IMR-90 (cell line): ENCODE measurements at regions not wholly inside any gene's neighbourhood (a gene's known extent, or its start where the extent isn't known, plus 50 kb on each side); places are given as distances from the start of the nearest gene placed in this dataset.

Experiments
- ATAC-seq: fragments of 200-7000 bp; cut with Tn5 transposase; 2 replicates; pipeline ENCODE4 v1.9.1; 2020; ENCODE audit warnings: low read depth, mild to moderate bottlenecking, moderate library complexity
- BruUV-seq: library from RNA; stranded (reverse); fragments of 400-500 nt; replicated peaks from 2 replicates; lab custom pipeline; 2021; lab: Mats Ljungman, UMichigan
- CTCF ChIA-PET: fragments of 300-600 bp; formaldehyde crosslinking; extraction: SDS; loops from one replicate; lab custom pipeline; 2021; ENCODE audit warnings: antibody characterized with exemption; lab: Yijun Ruan, JAX
- POLR2A ChIA-PET: fragments of 300-600 bp; sonication (Branson Sonifier 250); formaldehyde crosslinking; loops from one replicate; lab custom pipeline; 2022; ENCODE audit warnings: antibody characterized with exemption; ENCODE audit not compliant: unreplicated experiment; lab: Charles Lee
- DNase-seq: peaks from one replicate; pipeline ENCODE4 v3.0.0; 2013
- H2AFZ ChIP-seq: replicated peaks from 2 replicates; pipeline ENCODE3; 2013; ENCODE audit warnings: low read length, mild to moderate bottlenecking; ENCODE audit not compliant: poor library complexity
- H2AK5ac ChIP-seq: 2 replicates; pipeline ENCODE4 v1.6.1; 2013; ENCODE audit warnings: low read depth, low read length, inconsistent platforms
- H2AK9ac ChIP-seq: replicated peaks from 2 replicates; pipeline ENCODE3; 2013; ENCODE audit warnings: mild to moderate bottlenecking, low read depth, low read length, moderate library complexity; ENCODE audit not compliant: poor library complexity
- H2BK120ac ChIP-seq: 2 replicates; pipeline ENCODE4 v1.6.1; 2013; ENCODE audit warnings: low read depth, low read length, inconsistent platforms
- H2BK15ac ChIP-seq: 3 replicates; pipeline ENCODE4 v1.6.1; 2013; ENCODE audit warnings: low read depth, low read length, inconsistent platforms
- H2BK20ac ChIP-seq: 2 replicates; pipeline ENCODE4 v1.6.1; 2013; ENCODE audit warnings: low read depth, mild to moderate bottlenecking, inconsistent platforms, low read length, moderate library complexity
- H2BK5ac ChIP-seq: 2 replicates; pipeline ENCODE4 v1.6.1; 2013; ENCODE audit warnings: mild to moderate bottlenecking, low read depth, low read length, inconsistent platforms; ENCODE audit not compliant: poor library complexity, severe bottlenecking
- H3K14ac ChIP-seq: replicated peaks from 2 replicates; pipeline ENCODE4 v1.6.1; 2013; ENCODE audit warnings: low read depth, low read length, inconsistent platforms
- H3K18ac ChIP-seq: 2 replicates; pipeline ENCODE4 v1.6.1; 2013; ENCODE audit warnings: low read depth, low read length, control low read depth
- H3K23ac ChIP-seq: 2 replicates; pipeline ENCODE4 v1.6.1; 2013; ENCODE audit warnings: low read depth, low read length, inconsistent platforms
- H3K27ac ChIP-seq: 2 replicates; pipeline ENCODE4 v1.5.1; 2013; ENCODE audit warnings: mild to moderate bottlenecking, control low read depth, low read length; ENCODE audit not compliant: insufficient read depth
- H3K27me3 ChIP-seq: 2 replicates; pipeline ENCODE4 v1.6.1; 2013; ENCODE audit warnings: low read length; ENCODE audit not compliant: control insufficient read depth, insufficient read depth
- H3K36me3 ChIP-seq: 2 replicates; pipeline ENCODE4 v1.6.1; 2013; ENCODE audit warnings: low read length, mixed read lengths; ENCODE audit not compliant: control insufficient read depth, insufficient read depth
- H3K4ac ChIP-seq: 2 replicates; pipeline ENCODE4 v1.6.1; 2013; ENCODE audit warnings: low read depth, low read length, inconsistent platforms
- H3K4me1 ChIP-seq: 2 replicates; pipeline ENCODE4 v1.6.1; 2013; ENCODE audit warnings: low read length, mixed read lengths; ENCODE audit not compliant: control insufficient read depth, insufficient read depth
- H3K4me2 ChIP-seq: 2 replicates; pipeline ENCODE4 v1.6.1; 2013; ENCODE audit warnings: low read depth, mild to moderate bottlenecking, control low read depth, low read length, moderate library complexity
- H3K4me3 ChIP-seq: 2 replicates; pipeline ENCODE4 v1.5.1; 2013; ENCODE audit warnings: low read depth, mild to moderate bottlenecking, control low read depth, low read length, moderate library complexity; ENCODE audit not compliant: insufficient read depth
- H3K56ac ChIP-seq: 2 replicates; pipeline ENCODE4 v1.6.1; 2013; ENCODE audit warnings: low read length, inconsistent platforms; ENCODE audit not compliant: insufficient read depth; ENCODE audit errors: extremely low read depth
- H3K79me1 ChIP-seq, 2 experiments: 2 replicates each; pipeline ENCODE4 v1.6.1; 2013; ENCODE audit warnings: low read length in 2 of 2, inconsistent platforms in 1 of 2, low read depth in 1 of 2
- H3K9ac ChIP-seq: 2 replicates; pipeline ENCODE4 v1.6.1; 2013; ENCODE audit warnings: low read depth, low read length, control low read depth
- H3K9me1 ChIP-seq: 2 replicates; pipeline ENCODE4 v1.6.1; 2013; ENCODE audit warnings: low read length, inconsistent platforms; ENCODE audit not compliant: insufficient read depth
- H3K9me3 ChIP-seq: 2 replicates; pipeline ENCODE4 v1.6.1; 2013; ENCODE audit warnings: low read length; ENCODE audit not compliant: control insufficient read depth, insufficient read depth
- H4K20me1 ChIP-seq: 2 replicates; pipeline ENCODE4 v1.6.1; 2013; ENCODE audit warnings: low read length, inconsistent platforms; ENCODE audit not compliant: insufficient read depth
- H4K5ac ChIP-seq: 2 replicates; pipeline ENCODE4 v1.6.1; 2013; ENCODE audit warnings: mild to moderate bottlenecking, low read depth, low read length, control low read depth
- H4K8ac ChIP-seq, 2 experiments: 2 replicates each; pipeline ENCODE4 v1.6.1; 2013; ENCODE audit warnings: low read depth in 2 of 2, low read length in 2 of 2, control low read depth in 1 of 2, inconsistent platforms in 1 of 2
- H4K91ac ChIP-seq: 2 replicates; pipeline ENCODE4 v1.6.1; 2013; ENCODE audit warnings: low read depth, low read length, inconsistent platforms; ENCODE audit not compliant: insufficient read depth
- BHLHE40 ChIP-seq: fragments of 150-350 bp; IDR thresholded peaks from 2 replicates; pipeline ENCODE4 v1.6.1; 2016; ENCODE audit warnings: mild to moderate bottlenecking, low read depth, low read length
- CEBPB ChIP-seq: IDR thresholded peaks from 2 replicates; pipeline ENCODE4 v1.6.1; 2012; ENCODE audit warnings: low read depth, low read length, improper control_type of control experiment
- CHD1 ChIP-seq: IDR thresholded peaks from 2 replicates; pipeline ENCODE4 v1.6.1; 2012; ENCODE audit warnings: low read depth, low read length, improper control_type of control experiment
- CTCF ChIP-seq: conservative IDR thresholded peaks from 2 replicates; pipeline ENCODE4 v1.5.1; 2012; ENCODE audit warnings: mild to moderate bottlenecking, low read depth, low read length, improper control_type of control experiment
- ELK1 ChIP-seq: fragments of 150-350 bp; IDR thresholded peaks from 2 replicates; pipeline ENCODE4 v1.6.1; 2016; ENCODE audit warnings: low read depth, mild to moderate bottlenecking, low read length, moderate library complexity, borderline replicate concordance
- FOS ChIP-seq: fragments of 150-350 bp; IDR thresholded peaks from 2 replicates; pipeline ENCODE4 v1.6.1; 2016; ENCODE audit warnings: low read depth, low read length
- MAFK ChIP-seq: IDR thresholded peaks from 2 replicates; pipeline ENCODE4 v1.6.1; 2012; ENCODE audit warnings: low read depth, low read length, improper control_type of control experiment
- MAZ ChIP-seq: IDR thresholded peaks from 2 replicates; pipeline ENCODE4 v1.6.1; 2012; ENCODE audit warnings: low read depth, mild to moderate bottlenecking, low read length, improper control_type of control experiment, moderate library complexity, borderline replicate concordance
- MXI1 ChIP-seq: IDR thresholded peaks from 2 replicates; pipeline ENCODE4 v1.6.1; 2012; ENCODE audit warnings: low read depth, mild to moderate bottlenecking, low read length, moderate library complexity, borderline replicate concordance
- NFE2L2 ChIP-seq: fragments of 150-350 bp; IDR thresholded peaks from 2 replicates; pipeline ENCODE4 v1.6.1; 2016; ENCODE audit warnings: low read depth, mild to moderate bottlenecking, low read length
- POLR2A ChIP-seq: IDR thresholded peaks from 2 replicates; pipeline ENCODE4 v1.6.1; 2012; ENCODE audit warnings: mild to moderate bottlenecking, low read depth, low read length
- RAD21 ChIP-seq: IDR thresholded peaks from 2 replicates; pipeline ENCODE4 v1.6.1; 2012; ENCODE audit warnings: low read length, improper control_type of control experiment
- RCOR1 ChIP-seq: IDR thresholded peaks from 2 replicates; pipeline ENCODE4 v1.6.1; 2012; ENCODE audit warnings: mild to moderate bottlenecking, low read length, improper control_type of control experiment; ENCODE audit not compliant: insufficient replicate concordance
- RFX5 ChIP-seq: IDR thresholded peaks from 2 replicates; pipeline ENCODE4 v1.8.0; 2012; ENCODE audit warnings: low read depth, mild to moderate bottlenecking, low read length, moderate library complexity
- SMC3 ChIP-seq: fragments of 150-350 bp; IDR thresholded peaks from 2 replicates; pipeline ENCODE4 v1.6.1; 2016; ENCODE audit warnings: low read depth, mild to moderate bottlenecking, antibody characterized with exemption, low read length, moderate library complexity
- USF2 ChIP-seq: fragments of 150-350 bp; IDR thresholded peaks from 2 replicates; pipeline ENCODE4 v1.6.1; 2017; ENCODE audit warnings: mild to moderate bottlenecking, antibody characterized with exemption, low read length, low read depth
- WGBS, 2 experiments: methylation state at CpG; one replicate each; pipeline versions ENCODE4 v1.1.5 to v1.1.7; 2013; ENCODE audit warnings: missing lambda C conversion rate in 2 of 2; ENCODE audit not compliant: insufficient read length in 1 of 2; ENCODE audit errors: extremely low coverage in 2 of 2; 5-methylcytosine and 5-hydroxymethylcytosine counted together
- dilution Hi-C: fragments of 300-500 bp; cut with HindIII; formaldehyde crosslinking; loops from one replicate; pipeline ENCODE4 v1.14.3; 2018; ENCODE audit warnings: low sequenced_read_pairs; ENCODE audit not compliant: unreplicated experiment
- in situ Hi-C: fragments of 300-500 bp; cut with MboI; formaldehyde crosslinking; loops from 3 replicates; pipeline ENCODE4 v1.14.3; 2019; ENCODE audit warnings: low sequenced_read_pairs, inconsistent platforms, mixed read lengths
- intact Hi-C: fragments of 100-400 bp; cut with micrococcal nuclease; formaldehyde crosslinking; loops from 2 replicates; pipeline ENCODE4 v1.10.0; 2022

- TF ChIP-seq RCOR1 (no peak), FOS (no peak), CHD1 (no peak), SMC3 (no peak), POLR2A (no peak), NFE2L2 (no peak), USF2 (no peak), BHLHE40 (no peak), MXI1 (no peak), MAZ (no peak), MAFK (no peak), CTCF (no peak), RFX5 (no peak), RAD21 (no peak), ELK1 (no peak), CEBPB (no peak)
- H3K23ac ChIP-seq = no peak overlapping the region
- 80% methylated on average over 1 of the region's 4 CpGs; no CpG with 5 or more reads in 1 of the 2 experiments for WGBS, 2 experiments
- no peak overlapping the region for H3K4ac ChIP-seq
- H2BK120ac ChIP-seq = no peak overlapping the region
- peaks cover 2% of the 10 kb centered on the region; the same call in 1 of the 2 replicates for H3K4me1 ChIP-seq
- no TSS peak for BruUV-seq
- peaks cover 15% of the 10 kb centered on the region; the same call in 1 of the 2 replicates for H4K20me1 ChIP-seq
- intact Hi-C loops = no loop called here
- H3K36me3 ChIP-seq = no peaks in the 10 kb centered on the region
- ChIA-PET POLR2A (no interaction called here), CTCF (interaction anchor here (0.6 to 1.2 kb wide), 3 partner anchors 13 to 1867 kb away, joined by 3 read pairs; no protein-coding TSS in a partner anchor)
- no peak overlapping the region for H2AK9ac ChIP-seq
- H2AK5ac ChIP-seq = no peak overlapping the region
- H3K79me1 ChIP-seq = peaks cover 6 to 32% of the 10 kb centered on the region in 2 experiments; a peak in 3 of 4 replicates
- H4K5ac ChIP-seq = no peak overlapping the region
- H2AFZ ChIP-seq = no peak overlapping the region
- no peak overlapping the region for H2BK5ac ChIP-seq
- no peak overlapping the region for H4K8ac ChIP-seq
- H3K4me2 ChIP-seq = no peak overlapping the region
- ATAC-seq (no peak), DNase-seq (no peak)
- no peak overlapping the region for H3K4me3 ChIP-seq
- no peak overlapping the region for H2BK20ac ChIP-seq
- no peaks in the 10 kb centered on the region for H3K9me3 ChIP-seq
- no peak overlapping the region for H3K14ac ChIP-seq
- no peak overlapping the region for H3K56ac ChIP-seq
- no peaks in the 10 kb centered on the region for H3K27me3 ChIP-seq
- H3K9ac ChIP-seq = no peak overlapping the region
- dilution Hi-C loops = no loop called here
- no peak overlapping the region for H3K27ac ChIP-seq
- in situ Hi-C loops = no loop called here
- H3K18ac ChIP-seq = no peak overlapping the region
- no peaks in the 10 kb centered on the region for H3K9me1 ChIP-seq
- H4K91ac ChIP-seq = no peak overlapping the region
- no peak overlapping the region for H2BK15ac ChIP-seq
Measured at GRCh38 chr7:112866424-112866823, 76.2 kb upstream of the TMEM168 start.
